DND-41 (cell line): ENCODE measurements at regions not wholly inside any gene's neighbourhood (a gene's known extent, or its start where the extent isn't known, plus 50 kb on each side); places are given as distances from the start of the nearest gene placed in this dataset.

Experiments
- ATAC-seq: fragments of 200-7000 bp; cut with Tn5 transposase; 3 replicates; pipeline ENCODE4 v1.9.1; 2021; ENCODE audit warnings: low read depth; ENCODE audit not compliant: insufficient read depth
- DNase-seq: peaks from one replicate; pipeline ENCODE4 v3.0.0-alpha.2; 2020
- H2AFZ ChIP-seq: 2 replicates; pipeline ENCODE4 v1.6.0; 2012; ENCODE audit warnings: low read depth, low read length
- H3K27ac ChIP-seq: 2 replicates; pipeline ENCODE4 v1.5.1; 2012; ENCODE audit warnings: low read length, inconsistent platforms
- H3K27me3 ChIP-seq: fragments of 200-600 bp; sonication (generic); 2 replicates; pipeline ENCODE4 v1.6.0; 2012; ENCODE audit warnings: low read length, mild to moderate bottlenecking, inconsistent platforms; ENCODE audit not compliant: insufficient read depth, poor library complexity
- H3K36me3 ChIP-seq: 2 replicates; pipeline ENCODE4 v1.5.1; 2012; ENCODE audit warnings: low read length, inconsistent platforms; ENCODE audit not compliant: insufficient read depth
- H3K4me1 ChIP-seq: 2 replicates; pipeline ENCODE4 v1.5.1; 2012; ENCODE audit warnings: mild to moderate bottlenecking, low read length; ENCODE audit not compliant: insufficient read depth
- H3K4me2 ChIP-seq: 2 replicates; pipeline ENCODE4 v1.6.0; 2012; ENCODE audit warnings: mild to moderate bottlenecking, moderate library complexity, low read length, inconsistent platforms; ENCODE audit not compliant: insufficient read depth
- H3K4me3 ChIP-seq, 2 experiments: fragments of 200-600 bp in 1 of 2; shearing (Covaris generic) in 1 of 2; 2 replicates each; pipeline ENCODE4 v1.5.1; 2012 to 2016; ENCODE audit warnings: inconsistent platforms in 2 of 2, low read length in 2 of 2, mild to moderate bottlenecking in 2 of 2, low read depth in 1 of 2, moderate library complexity in 1 of 2
- H3K79me2 ChIP-seq: 2 replicates; pipeline ENCODE4 v1.6.0; 2012; ENCODE audit warnings: low read length, inconsistent platforms; ENCODE audit not compliant: insufficient read depth
- H3K9ac ChIP-seq: 2 replicates; pipeline ENCODE4 v1.6.0; 2012; ENCODE audit warnings: low read depth, mild to moderate bottlenecking, inconsistent platforms, low read length, moderate library complexity
- H3K9me3 ChIP-seq: 2 replicates; pipeline ENCODE4 v1.5.1; 2012; ENCODE audit warnings: low read length, moderate library complexity, mild to moderate bottlenecking, inconsistent platforms; ENCODE audit not compliant: insufficient read depth, severe bottlenecking
- H4K20me1 ChIP-seq: 2 replicates; pipeline ENCODE4 v1.6.0; 2012; ENCODE audit warnings: low read length; ENCODE audit not compliant: insufficient read depth
- EZH2 ChIP-seq: IDR thresholded peaks from 3 replicates; pipeline ENCODE4 v1.6.1; 2012; ENCODE audit warnings: borderline replicate concordance, low read depth, mild to moderate bottlenecking, moderate library complexity, low read length, inconsistent platforms; ENCODE audit not compliant: severe bottlenecking
- TF ChIP-seq, protein P1 (sequence below): IDR thresholded peaks from 2 replicates; pipeline ENCODE4 v1.5.1; 2012; ENCODE audit warnings: borderline replicate concordance, low read length, moderate library complexity, mild to moderate bottlenecking; ENCODE audit not compliant: poor library complexity, severe bottlenecking; ENCODE audit errors: extremely low read depth

DNA sequence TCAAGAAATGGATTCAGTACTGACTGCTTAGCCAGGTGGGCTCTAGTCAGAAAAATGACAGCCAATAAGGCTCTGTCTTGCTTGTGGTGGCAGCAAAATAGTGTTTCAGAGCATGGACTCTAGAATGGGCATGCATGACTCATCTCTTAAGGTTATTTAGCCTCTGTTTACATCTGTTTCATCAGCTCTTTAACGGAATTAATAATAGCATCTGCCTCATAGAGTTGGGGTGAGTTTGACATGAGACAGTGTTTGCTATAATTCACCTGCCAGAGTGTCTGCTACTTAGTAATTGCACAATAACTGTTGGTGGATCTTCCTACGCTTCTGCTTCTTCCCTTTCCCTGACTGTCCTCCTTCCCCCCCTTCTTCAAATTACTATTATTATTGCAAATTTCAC is 350.4 kb upstream of the SEMA6D start:
- Histone ChIP-seq H3K27me3 (no peaks in the 10 kb centered on the region), H3K9me3 (no peaks in the 10 kb centered on the region), H3K4me3 (no peak overlapping the region), H3K36me3 (no peaks in the 10 kb centered on the region), H3K27ac (no peak overlapping the region), H3K79me2 (no peaks in the 10 kb centered on the region), H2AFZ (no peak overlapping the region), H3K4me2 (no peak overlapping the region), H4K20me1 (no peaks in the 10 kb centered on the region), H3K4me1 (no peaks in the 10 kb centered on the region), H3K9ac (no peak overlapping the region)
- TF ChIP-seq, protein P1, sequence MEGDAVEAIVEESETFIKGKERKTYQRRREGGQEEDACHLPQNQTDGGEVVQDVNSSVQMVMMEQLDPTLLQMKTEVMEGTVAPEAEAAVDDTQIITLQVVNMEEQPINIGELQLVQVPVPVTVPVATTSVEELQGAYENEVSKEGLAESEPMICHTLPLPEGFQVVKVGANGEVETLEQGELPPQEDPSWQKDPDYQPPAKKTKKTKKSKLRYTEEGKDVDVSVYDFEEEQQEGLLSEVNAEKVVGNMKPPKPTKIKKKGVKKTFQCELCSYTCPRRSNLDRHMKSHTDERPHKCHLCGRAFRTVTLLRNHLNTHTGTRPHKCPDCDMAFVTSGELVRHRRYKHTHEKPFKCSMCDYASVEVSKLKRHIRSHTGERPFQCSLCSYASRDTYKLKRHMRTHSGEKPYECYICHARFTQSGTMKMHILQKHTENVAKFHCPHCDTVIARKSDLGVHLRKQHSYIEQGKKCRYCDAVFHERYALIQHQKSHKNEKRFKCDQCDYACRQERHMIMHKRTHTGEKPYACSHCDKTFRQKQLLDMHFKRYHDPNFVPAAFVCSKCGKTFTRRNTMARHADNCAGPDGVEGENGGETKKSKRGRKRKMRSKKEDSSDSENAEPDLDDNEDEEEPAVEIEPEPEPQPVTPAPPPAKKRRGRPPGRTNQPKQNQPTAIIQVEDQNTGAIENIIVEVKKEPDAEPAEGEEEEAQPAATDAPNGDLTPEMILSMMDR: no peak
- TF ChIP-seq EZH2: no peak
- ATAC-seq: no peak
- DNase-seq: no peak

DNA sequence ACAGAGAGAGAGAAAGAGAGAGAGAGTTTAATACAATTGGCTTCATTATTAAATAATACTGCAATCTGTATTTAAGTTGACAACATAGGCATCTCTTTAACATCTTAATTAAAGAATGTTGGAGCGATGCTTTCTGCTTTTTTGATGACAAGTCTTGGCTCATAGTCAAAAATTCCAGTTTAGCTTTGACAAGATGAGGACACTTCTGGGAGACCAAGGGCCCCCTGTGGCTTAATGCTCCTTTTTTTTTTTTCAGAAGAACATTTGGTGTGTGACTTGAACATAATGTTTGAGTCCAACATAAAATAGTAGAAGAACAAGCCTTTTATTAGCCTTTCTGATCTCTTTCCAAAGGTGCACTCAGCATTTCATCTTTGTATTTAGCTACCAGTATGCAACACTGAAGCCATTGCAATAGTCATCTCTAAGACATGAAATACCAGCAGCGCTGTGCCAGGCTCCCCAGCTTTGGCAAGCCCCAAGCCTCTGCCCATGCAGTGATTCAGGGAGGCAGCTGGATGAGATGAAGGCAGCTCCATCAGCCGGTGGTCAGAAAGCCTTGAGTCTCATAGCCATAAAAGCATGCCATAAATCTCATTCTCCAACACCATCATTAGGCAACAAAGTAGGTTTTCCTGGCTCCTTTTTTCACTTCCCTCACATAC is 349.4 kb upstream of the SEMA6D start:
- Histone ChIP-seq H3K4me3 (no peak overlapping the region), H3K27ac (no peak overlapping the region), H3K9me3 (no peaks in the 10 kb centered on the region), H2AFZ (no peak overlapping the region), H3K79me2 (no peaks in the 10 kb centered on the region), H3K9ac (no peak overlapping the region), H3K27me3 (no peaks in the 10 kb centered on the region), H3K4me1 (no peaks in the 10 kb centered on the region), H3K36me3 (no peaks in the 10 kb centered on the region), H4K20me1 (no peaks in the 10 kb centered on the region), H3K4me2 (no peak overlapping the region)
- DNase-seq (no peak), ATAC-seq (no peak)
- no peak for TF ChIP-seq EZH2
- TF ChIP-seq, protein P1: no peak

DNA sequence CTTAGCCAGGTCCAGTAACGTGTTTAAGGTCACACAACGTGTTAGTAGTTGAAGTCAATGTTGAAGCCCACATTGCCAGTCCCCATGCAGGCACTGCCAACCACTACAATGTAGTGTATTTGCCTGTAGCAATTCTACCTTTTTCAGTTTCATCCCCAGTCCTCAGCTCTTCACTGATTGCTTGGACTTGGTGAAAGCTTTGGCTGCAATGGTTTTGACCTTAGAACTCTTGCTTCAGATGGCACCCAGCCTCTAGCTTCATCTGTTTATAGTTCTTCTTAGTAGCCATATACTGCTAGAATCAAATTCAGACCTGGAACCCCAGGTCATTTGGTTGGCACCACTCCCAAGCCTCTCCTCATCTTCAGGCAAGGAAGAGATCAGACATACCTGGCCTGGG is 345.4 kb upstream of the SEMA6D start:
- TF ChIP-seq, protein P1: no peak
- no peak for TF ChIP-seq EZH2
- Histone ChIP-seq H3K36me3 (no peaks in the 10 kb centered on the region), H3K27me3 (no peaks in the 10 kb centered on the region), H3K4me3 (no peak overlapping the region), H3K4me1 (no peaks in the 10 kb centered on the region), H3K9me3 (no peaks in the 10 kb centered on the region), H4K20me1 (no peaks in the 10 kb centered on the region), H2AFZ (no peak overlapping the region), H3K27ac (no peak overlapping the region), H3K4me2 (no peak overlapping the region), H3K79me2 (no peaks in the 10 kb centered on the region), H3K9ac (no peak overlapping the region)
- ATAC-seq (no peak), DNase-seq (no peak)
